Retinal pigment epithelial cell (primary cell): ENCODE measurements at regions not wholly inside any gene's neighbourhood (a gene's known extent, or its start where the extent isn't known, plus 50 kb on each side); places are given as distances from the start of the nearest gene placed in this dataset.

Source experiments
- DNase-seq: peaks from one replicate; pipeline ENCODE4 v3.0.0-alpha.2; 2010; ENCODE audit warnings: low read depth
- H3K4me3 ChIP-seq: 2 replicates; pipeline ENCODE4 v1.5.1; 2011; ENCODE audit warnings: mild to moderate bottlenecking, low read length, control low read depth, moderate library complexity
- CTCF ChIP-seq: conservative IDR thresholded peaks from 2 replicates; pipeline ENCODE4 v1.5.1; 2011; ENCODE audit warnings: low read depth, low read length, control low read depth, inconsistent platforms

DNA sequence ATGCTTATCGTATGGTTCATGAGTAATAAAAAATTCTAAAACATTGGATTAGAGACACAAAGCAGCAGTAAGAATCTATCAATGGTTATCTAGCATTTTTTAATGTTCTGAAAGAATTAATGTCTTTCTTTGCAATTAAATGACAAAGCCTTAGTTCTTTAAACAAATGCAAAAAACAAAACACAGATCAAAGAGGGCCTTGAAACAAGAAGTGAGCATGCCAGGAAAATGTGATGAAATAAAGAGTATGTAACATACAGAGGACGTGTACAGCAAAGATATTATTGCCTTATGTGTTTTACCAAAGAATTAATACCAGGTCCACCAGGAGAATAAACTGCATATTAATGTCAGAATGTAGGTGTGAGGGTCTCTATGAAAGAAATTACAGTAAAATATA, 812.3 kb upstream of the GRAMD2B start:
- no peak for TF ChIP-seq CTCF
- DNase-seq = no peak
- no peak overlapping the region for H3K4me3 ChIP-seq

GRCh38 chr5:125611541-125611940, 811.7 kb upstream of the GRAMD2B start:
- no peak for DNase-seq
- no peak overlapping the region for H3K4me3 ChIP-seq
- TF ChIP-seq CTCF = no peak

- DNase-seq = no peak
- TF ChIP-seq CTCF = no peak
- H3K4me3 ChIP-seq = no peak overlapping the region
Observed at GRCh38 chr5:125612181-125612721, 811.0 kb upstream of the GRAMD2B start.

DNA sequence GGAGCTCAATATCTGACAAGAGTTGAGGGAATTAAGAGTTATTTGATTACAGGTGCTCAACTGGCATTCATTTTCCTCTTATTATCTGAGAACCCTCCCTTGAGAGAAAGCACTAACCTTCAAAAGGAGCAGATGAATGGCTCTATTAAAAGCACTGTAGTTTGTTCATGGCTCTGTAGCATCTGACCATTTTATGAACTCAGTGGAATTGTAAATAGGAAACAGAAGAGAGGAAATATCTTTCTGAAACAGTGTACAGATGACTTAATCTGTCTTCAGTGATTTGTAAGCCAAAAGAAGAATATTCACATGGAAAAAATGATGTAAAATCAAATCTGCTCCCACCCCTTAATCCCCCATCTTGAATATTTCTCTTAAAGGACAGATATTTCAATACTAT, 810.4 kb upstream of the GRAMD2B start:
- no peak for DNase-seq
- H3K4me3 ChIP-seq = no peak overlapping the region
- TF ChIP-seq CTCF = no peak

DNA sequence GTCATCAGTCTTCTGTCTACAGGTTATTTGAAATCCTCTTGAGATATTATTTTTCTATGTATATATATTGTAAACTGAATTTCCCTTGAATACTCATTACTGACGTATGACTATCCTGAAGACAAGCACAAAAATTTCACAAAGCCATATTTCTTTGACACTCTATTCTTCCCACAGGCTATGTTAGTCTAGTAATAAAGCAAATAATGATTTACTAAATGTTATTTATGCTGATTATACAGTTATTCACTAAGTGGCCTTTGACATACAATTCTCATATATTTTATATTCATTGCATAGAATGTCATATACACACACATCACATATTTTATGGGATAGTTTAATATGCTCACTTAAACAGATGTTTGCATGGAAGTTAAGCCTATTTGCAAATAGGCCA, 793.0 kb upstream of the GRAMD2B start:
- no peak for DNase-seq
- H3K4me3 ChIP-seq = no peak overlapping the region
- no peak for TF ChIP-seq CTCF

- no peak for TF ChIP-seq CTCF
- no peak for DNase-seq
- H3K4me3 ChIP-seq = no peak overlapping the region
Observed at GRCh38 chr5:125633523-125633922, 789.7 kb upstream of the GRAMD2B start.

- no peak overlapping the region for H3K4me3 ChIP-seq
- DNase-seq = no peak
- TF ChIP-seq CTCF = no peak
Observed at GRCh38 chr5:125634216-125634835, 788.9 kb upstream of the GRAMD2B start.
